ENCODE measurements at regions not wholly inside any gene's neighbourhood (a gene's known extent, or its start where the extent isn't known, plus 50 kb on each side); places are given as distances from the start of the nearest gene placed in this dataset.

GRCh38 chr1:30511991-30512913, 211.1 kb downstream of the MATN1 start:
- no peak for DNase-seq

- no peak for DNase-seq
Measured at GRCh38 chr1:30511563-30511962, 211.8 kb downstream of the MATN1 start.

GRCh38 chr1:30511106-30511505, 212.3 kb downstream of the MATN1 start:
- DNase-seq = no peak

- DNase-seq = no peak
Measured at GRCh38 chr1:30509670-30510069, 213.7 kb downstream of the MATN1 start.

- no peak for DNase-seq
Measured at GRCh38 chr1:30508611-30509010, 214.8 kb downstream of the MATN1 start.

- DNase-seq = no peak
Measured at GRCh38 chr1:30508175-30508448, 215.3 kb downstream of the MATN1 start.

- DNase-seq = no peak
Measured at GRCh38 chr1:30507401-30508174, 215.8 kb downstream of the MATN1 start.

GRCh38 chr1:30507016-30507312, 216.4 kb downstream of the MATN1 start:
- DNase-seq = no peak

GRCh38 chr1:30506291-30507015, 216.9 kb downstream of the MATN1 start:
- no peak for DNase-seq

GRCh38 chr1:30505853-30506252, 217.5 kb downstream of the MATN1 start:
- DNase-seq = no peak

GRCh38 chr1:30492451-30492850, 230.9 kb downstream of the MATN1 start:
- no peak for DNase-seq

GRCh38 chr1:30491831-30492230, 231.6 kb downstream of the MATN1 start:
- DNase-seq = no peak

GRCh38 chr1:30490554-30491053, 232.8 kb downstream of the MATN1 start:
- DNase-seq = no peak

GRCh38 chr1:30489737-30490389, 233.5 kb downstream of the MATN1 start:
- DNase-seq = no peak

- no peak for DNase-seq
Measured at GRCh38 chr1:30488324-30488913, 235.0 kb downstream of the MATN1 start.

GRCh38 chr1:30487042-30487441, 236.3 kb downstream of the MATN1 start:
- DNase-seq = no peak

GRCh38 chr1:30485072-30485471, 238.3 kb downstream of the MATN1 start:
- DNase-seq = no peak

- no peak for DNase-seq
Measured at GRCh38 chr1:30484668-30485067, 238.7 kb downstream of the MATN1 start.

GRCh38 chr1:30479575-30479974, 243.8 kb downstream of the MATN1 start:
- DNase-seq = no peak

GRCh38 chr1:30478799-30479563, 244.4 kb downstream of the MATN1 start:
- no peak for DNase-seq

GRCh38 chr1:30478283-30478682, 245.1 kb downstream of the MATN1 start:
- DNase-seq = no peak

GRCh38 chr1:30477588-30477987, 245.8 kb downstream of the MATN1 start:
- DNase-seq = no peak
